ENCODE measurements at regions not wholly inside any gene's neighbourhood (a gene's known extent, or its start where the extent isn't known, plus 50 kb on each side); places are given as distances from the start of the nearest gene placed in this dataset.
A peak's percentile ranks its signal among the peaks of the same experiment; 100 is the strongest.

- in situ Hi-C loops (cut with HindIII; ENCODE audit: low pct_ligation_motif_present, low pct_unique_long_range_greater_than_20kb, low sequenced_read_pairs) = no loop called here
- no peak for DNase-seq
Observed at GRCh38 chr18:76259096-76259495, 235.9 kb downstream of the ZNF516 start.

- no peak for DNase-seq
- in situ Hi-C loops (cut with HindIII; ENCODE audit: low pct_ligation_motif_present, low pct_unique_long_range_greater_than_20kb, low sequenced_read_pairs) = no loop called here
Observed at GRCh38 chr18:76258209-76258608, 236.8 kb downstream of the ZNF516 start.

GRCh38 chr18:76255070-76255683, 239.9 kb downstream of the ZNF516 start:
- DNase-seq = no peak
- in situ Hi-C loops (cut with HindIII; ENCODE audit: low pct_ligation_motif_present, low pct_unique_long_range_greater_than_20kb, low sequenced_read_pairs) = no loop called here

- peak; percentile 24 for DNase-seq
Observed at GRCh38 chr18:76252880-76253279, 242.2 kb downstream of the ZNF516 start.

GRCh38 chr18:76252139-76252538, 242.9 kb downstream of the ZNF516 start:
- in situ Hi-C loops (cut with HindIII; ENCODE audit: low pct_ligation_motif_present, low pct_unique_long_range_greater_than_20kb, low sequenced_read_pairs) = no loop called here
- DNase-seq = no peak

More at GRCh38 chr18:76252880-76253279, 242.2 kb downstream of the ZNF516 start:
- in situ Hi-C loops (cut with HindIII; ENCODE audit: low pct_ligation_motif_present, low pct_unique_long_range_greater_than_20kb, low sequenced_read_pairs) = no loop called here

GRCh38 chr18:76251691-76252090, 243.4 kb downstream of the ZNF516 start:
- no peak for DNase-seq
- in situ Hi-C loops (cut with HindIII; ENCODE audit: low pct_ligation_motif_present, low pct_unique_long_range_greater_than_20kb, low sequenced_read_pairs) = no loop called here

- DNase-seq = no peak
- in situ Hi-C loops (cut with HindIII; ENCODE audit: low pct_ligation_motif_present, low pct_unique_long_range_greater_than_20kb, low sequenced_read_pairs) = no loop called here
Observed at GRCh38 chr18:76246590-76246989, 248.5 kb downstream of the ZNF516 start.

GRCh38 chr18:76234676-76235060, 260.4 kb downstream of the ZNF516 start:
- DNase-seq = no peak
- in situ Hi-C loops (cut with HindIII; ENCODE audit: low pct_ligation_motif_present, low pct_unique_long_range_greater_than_20kb, low sequenced_read_pairs) = no loop called here

- in situ Hi-C loops (cut with HindIII; ENCODE audit: low pct_ligation_motif_present, low pct_unique_long_range_greater_than_20kb, low sequenced_read_pairs) = no loop called here
- no peak for DNase-seq
Observed at GRCh38 chr18:76233876-76234675, 261.0 kb downstream of the ZNF516 start.

GRCh38 chr18:76233406-76233805, 261.6 kb downstream of the ZNF516 start:
- in situ Hi-C loops (cut with HindIII; ENCODE audit: low pct_ligation_motif_present, low pct_unique_long_range_greater_than_20kb, low sequenced_read_pairs) = no loop called here
- no peak for DNase-seq

GRCh38 chr18:76232779-76233178, 262.3 kb downstream of the ZNF516 start:
- in situ Hi-C loops (cut with HindIII; ENCODE audit: low pct_ligation_motif_present, low pct_unique_long_range_greater_than_20kb, low sequenced_read_pairs) = no loop called here
- DNase-seq = no peak

- in situ Hi-C loops (cut with HindIII; ENCODE audit: low pct_ligation_motif_present, low pct_unique_long_range_greater_than_20kb, low sequenced_read_pairs) = no loop called here
Observed at GRCh38 chr18:76232010-76232409, 263.0 kb downstream of the ZNF516 start.

GRCh38 chr18:76231402-76231801, 263.6 kb downstream of the ZNF516 start:
- DNase-seq = no peak
- in situ Hi-C loops (cut with HindIII; ENCODE audit: low pct_ligation_motif_present, low pct_unique_long_range_greater_than_20kb, low sequenced_read_pairs) = no loop called here

More at GRCh38 chr18:76232010-76232409, 263.0 kb downstream of the ZNF516 start:
- no peak for DNase-seq

GRCh38 chr18:76230791-76231190, 264.3 kb downstream of the ZNF516 start:
- in situ Hi-C loops (cut with HindIII; ENCODE audit: low pct_ligation_motif_present, low pct_unique_long_range_greater_than_20kb, low sequenced_read_pairs) = no loop called here
- DNase-seq = no peak

- no peak for DNase-seq
- in situ Hi-C loops (cut with HindIII; ENCODE audit: low pct_ligation_motif_present, low pct_unique_long_range_greater_than_20kb, low sequenced_read_pairs) = no loop called here
Observed at GRCh38 chr18:76228716-76229115, 266.3 kb downstream of the ZNF516 start.

- in situ Hi-C loops (cut with HindIII; ENCODE audit: low pct_ligation_motif_present, low pct_unique_long_range_greater_than_20kb, low sequenced_read_pairs) = no loop called here
Observed at GRCh38 chr18:76227759-76228158, 267.3 kb downstream of the ZNF516 start.

GRCh38 chr18:76223403-76223802, 271.6 kb downstream of the ZNF516 start:
- DNase-seq = no peak
- in situ Hi-C loops (cut with HindIII; ENCODE audit: low pct_ligation_motif_present, low pct_unique_long_range_greater_than_20kb, low sequenced_read_pairs) = no loop called here

More at GRCh38 chr18:76227759-76228158, 267.3 kb downstream of the ZNF516 start:
- no peak for DNase-seq

GRCh38 chr18:76219023-76219422, 276.0 kb downstream of the ZNF516 start:
- in situ Hi-C loops (cut with HindIII; ENCODE audit: low pct_ligation_motif_present, low pct_unique_long_range_greater_than_20kb, low sequenced_read_pairs) = no loop called here
- DNase-seq = no peak

GRCh38 chr18:76216096-76216495, 278.9 kb downstream of the ZNF516 start:
- DNase-seq = no peak
- in situ Hi-C loops (cut with HindIII; ENCODE audit: low pct_ligation_motif_present, low pct_unique_long_range_greater_than_20kb, low sequenced_read_pairs) = no loop called here

GRCh38 chr18:76213991-76214390, 281.1 kb downstream of the ZNF516 start:
- no peak for DNase-seq
- in situ Hi-C loops (cut with HindIII; ENCODE audit: low pct_ligation_motif_present, low pct_unique_long_range_greater_than_20kb, low sequenced_read_pairs) = no loop called here

All from ACHN (cell line).